Stimulated activated memory B cell treated with anti-CD40 and anti-IgM and Interleukin-4, amounts not matched to agents 10 μg/mL and 1 μg/mL and 100 μg/mL, for 72 hours (primary cell): ENCODE measurements at regions not wholly inside any gene's neighbourhood (a gene's known extent, or its start where the extent isn't known, plus 50 kb on each side); places are given as distances from the start of the nearest gene placed in this dataset.
"Not testable (repeated sequence)": the region's sequence is repeated elsewhere in the genome, so short reads cannot be mapped to it uniquely, and the experiment has no call there.

Experiments
- ATAC-seq: fragments of 150-1000 bp; cut with Tn5 transposase; 2 replicates; pipeline ENCODE4 v1.10.0; 2021
- H3K27ac Mint-ChIP-seq: one replicate; pipeline ENCODE4 v1.8.0; 2022; ENCODE audit warnings: mild to moderate bottlenecking, mixed read lengths
- H3K27me3 Mint-ChIP-seq: one replicate; pipeline ENCODE4 v1.8.0; 2022; ENCODE audit warnings: mixed read lengths
- H3K36me3 Mint-ChIP-seq: one replicate; pipeline ENCODE4 v1.8.0; 2022; ENCODE audit warnings: mixed read lengths
- H3K4me1 Mint-ChIP-seq: one replicate; pipeline ENCODE4 v1.8.0; 2022; ENCODE audit warnings: mixed read lengths
- H3K4me3 Mint-ChIP-seq: one replicate; pipeline ENCODE4 v1.8.0; 2022; ENCODE audit warnings: mild to moderate bottlenecking, moderate library complexity, mixed read lengths
- H3K9me3 Mint-ChIP-seq: one replicate; pipeline ENCODE4 v1.8.0; 2022; ENCODE audit warnings: mixed read lengths

GRCh38 chr7:156384706-156385105 is 255.9 kb upstream of the RNF32 start:
- H3K27me3 Mint-ChIP-seq = peaks cover 26% of the 10 kb centered on the region
- no peaks in the 10 kb centered on the region for H3K9me3 Mint-ChIP-seq
- ATAC-seq = no peak
- no peaks in the 10 kb centered on the region for H3K4me1 Mint-ChIP-seq
- no peak overlapping the region for H3K27ac Mint-ChIP-seq
- H3K36me3 Mint-ChIP-seq = no peaks in the 10 kb centered on the region
- H3K4me3 Mint-ChIP-seq = no peak overlapping the region

- no peak for ATAC-seq
- no peak overlapping the region for H3K27ac Mint-ChIP-seq
- no peaks in the 10 kb centered on the region for H3K4me1 Mint-ChIP-seq
- no peak overlapping the region for H3K4me3 Mint-ChIP-seq
- H3K36me3 Mint-ChIP-seq = no peaks in the 10 kb centered on the region
- H3K27me3 Mint-ChIP-seq = peaks cover 18% of the 10 kb centered on the region
- no peaks in the 10 kb centered on the region for H3K9me3 Mint-ChIP-seq
Observed at GRCh38 chr7:156383526-156383925, 257.0 kb upstream of the RNF32 start.

GRCh38 chr7:156380261-156380660 is 260.3 kb upstream of the RNF32 start:
- Mint-ChIP-seq H3K27ac (no peak overlapping the region), H3K4me1 (no peaks in the 10 kb centered on the region), H3K9me3 (no peaks in the 10 kb centered on the region), H3K4me3 (no peak overlapping the region), H3K36me3 (no peaks in the 10 kb centered on the region), H3K27me3 (peaks cover 20% of the 10 kb centered on the region)
- ATAC-seq = no peak

- no peak overlapping the region for H3K4me3 Mint-ChIP-seq
- no peak overlapping the region for H3K27ac Mint-ChIP-seq
- no peaks in the 10 kb centered on the region for H3K4me1 Mint-ChIP-seq
- peaks cover 2% of the 10 kb centered on the region for H3K9me3 Mint-ChIP-seq
- no peak for ATAC-seq
- H3K27me3 Mint-ChIP-seq = peaks cover 22% of the 10 kb centered on the region
- no peaks in the 10 kb centered on the region for H3K36me3 Mint-ChIP-seq
Observed at GRCh38 chr7:156379324-156380070, 261.1 kb upstream of the RNF32 start.

- Mint-ChIP-seq H3K9me3 (peaks cover 2% of the 10 kb centered on the region), H3K36me3 (no peaks in the 10 kb centered on the region), H3K27ac (no peak overlapping the region), H3K4me1 (no peaks in the 10 kb centered on the region), H3K27me3 (peaks cover 22% of the 10 kb centered on the region), H3K4me3 (no peak overlapping the region)
- no peak for ATAC-seq
Observed at GRCh38 chr7:156378806-156379205, 261.8 kb upstream of the RNF32 start.

GRCh38 chr7:156376317-156376716 is 264.3 kb upstream of the RNF32 start:
- H3K27ac Mint-ChIP-seq = no peak overlapping the region
- no peaks in the 10 kb centered on the region for H3K4me1 Mint-ChIP-seq
- H3K4me3 Mint-ChIP-seq = no peak overlapping the region
- H3K27me3 Mint-ChIP-seq = peaks cover 13% of the 10 kb centered on the region
- ATAC-seq = no peak
- H3K36me3 Mint-ChIP-seq = no peaks in the 10 kb centered on the region
- peaks cover 9% of the 10 kb centered on the region for H3K9me3 Mint-ChIP-seq

- H3K27me3 Mint-ChIP-seq = peaks cover 13% of the 10 kb centered on the region
- H3K4me1 Mint-ChIP-seq = no peaks in the 10 kb centered on the region
- ATAC-seq = no peak
- no peaks in the 10 kb centered on the region for H3K36me3 Mint-ChIP-seq
- no peak overlapping the region for H3K27ac Mint-ChIP-seq
- peaks cover 18% of the 10 kb centered on the region for H3K9me3 Mint-ChIP-seq
- H3K4me3 Mint-ChIP-seq = no peak overlapping the region
Observed at GRCh38 chr7:156374335-156374734, 266.2 kb upstream of the RNF32 start.

GRCh38 chr7:156369929-156370328 is 270.6 kb upstream of the RNF32 start:
- not testable (repeated sequence) for H3K27me3 Mint-ChIP-seq, H3K4me3 Mint-ChIP-seq, H3K36me3 Mint-ChIP-seq, H3K4me1 Mint-ChIP-seq, ATAC-seq, H3K27ac Mint-ChIP-seq
- peaks cover 15% of the 10 kb centered on the region for H3K9me3 Mint-ChIP-seq

GRCh38 chr7:156368053-156368843 is 272.3 kb upstream of the RNF32 start:
- H3K4me1 Mint-ChIP-seq = no peaks in the 10 kb centered on the region
- no peaks in the 10 kb centered on the region for H3K36me3 Mint-ChIP-seq
- H3K27ac Mint-ChIP-seq = no peak overlapping the region
- no peaks in the 10 kb centered on the region for H3K27me3 Mint-ChIP-seq
- ATAC-seq = no peak
- H3K9me3 Mint-ChIP-seq = peaks cover 15% of the 10 kb centered on the region
- no peak overlapping the region for H3K4me3 Mint-ChIP-seq

GRCh38 chr7:156363751-156364150 is 276.8 kb upstream of the RNF32 start:
- no peak for ATAC-seq
- H3K4me3 Mint-ChIP-seq = no peak overlapping the region
- no peaks in the 10 kb centered on the region for H3K4me1 Mint-ChIP-seq
- H3K27me3 Mint-ChIP-seq = no peaks in the 10 kb centered on the region
- H3K36me3 Mint-ChIP-seq = no peaks in the 10 kb centered on the region
- H3K9me3 Mint-ChIP-seq = no peaks in the 10 kb centered on the region
- no peak overlapping the region for H3K27ac Mint-ChIP-seq

- Mint-ChIP-seq H3K36me3 (no peaks in the 10 kb centered on the region), H3K27me3 (no peaks in the 10 kb centered on the region), H3K27ac (no peak overlapping the region), H3K4me1 (no peaks in the 10 kb centered on the region), H3K9me3 (no peaks in the 10 kb centered on the region), H3K4me3 (no peak overlapping the region)
- no peak for ATAC-seq
Observed at GRCh38 chr7:156360835-156361234, 279.7 kb upstream of the RNF32 start.

GRCh38 chr7:156356551-156356950 is 284.0 kb upstream of the RNF32 start:
- no peaks in the 10 kb centered on the region for H3K9me3 Mint-ChIP-seq
- H3K4me3 Mint-ChIP-seq = no peak overlapping the region
- no peaks in the 10 kb centered on the region for H3K36me3 Mint-ChIP-seq
- no peak overlapping the region for H3K27ac Mint-ChIP-seq
- ATAC-seq = no peak
- no peaks in the 10 kb centered on the region for H3K27me3 Mint-ChIP-seq
- H3K4me1 Mint-ChIP-seq = no peaks in the 10 kb centered on the region

- Mint-ChIP-seq H3K27ac (no peak overlapping the region), H3K4me1 (no peaks in the 10 kb centered on the region), H3K36me3 (no peaks in the 10 kb centered on the region), H3K27me3 (no peaks in the 10 kb centered on the region), H3K9me3 (no peaks in the 10 kb centered on the region), H3K4me3 (no peak overlapping the region)
- no peak for ATAC-seq
Observed at GRCh38 chr7:156353352-156353751, 287.2 kb upstream of the RNF32 start.

- H3K9me3 Mint-ChIP-seq, H3K27me3 Mint-ChIP-seq, H3K36me3 Mint-ChIP-seq, H3K4me3 Mint-ChIP-seq, ATAC-seq, H3K27ac Mint-ChIP-seq, H3K4me1 Mint-ChIP-seq: not testable (repeated sequence)
Observed at GRCh38 chr7:156347703-156348248, 292.8 kb upstream of the RNF32 start.

- ATAC-seq = no peak
Observed at GRCh38 chr7:156347132-156347531, 293.4 kb upstream of the RNF32 start.

GRCh38 chr7:156344595-156344994 is 296.0 kb upstream of the RNF32 start:
- no peaks in the 10 kb centered on the region for H3K36me3 Mint-ChIP-seq
- H3K4me1 Mint-ChIP-seq = no peaks in the 10 kb centered on the region
- H3K4me3 Mint-ChIP-seq = no peak overlapping the region
- no peak overlapping the region for H3K27ac Mint-ChIP-seq
- no peaks in the 10 kb centered on the region for H3K27me3 Mint-ChIP-seq
- no peak for ATAC-seq
- H3K9me3 Mint-ChIP-seq = no peaks in the 10 kb centered on the region

More at GRCh38 chr7:156347132-156347531, 293.4 kb upstream of the RNF32 start:
- no peaks in the 10 kb centered on the region for H3K36me3 Mint-ChIP-seq
- no peaks in the 10 kb centered on the region for H3K27me3 Mint-ChIP-seq
- H3K4me1 Mint-ChIP-seq = no peaks in the 10 kb centered on the region
- no peak overlapping the region for H3K4me3 Mint-ChIP-seq
- no peak overlapping the region for H3K27ac Mint-ChIP-seq
- H3K9me3 Mint-ChIP-seq = no peaks in the 10 kb centered on the region
